ENCODE measurements at regions not wholly inside any gene's neighbourhood (a gene's known extent, or its start where the extent isn't known, plus 50 kb on each side); places are given as distances from the start of the nearest gene placed in this dataset.

GRCh38 chr11:131052367-131052766 is 136.1 kb upstream of the SNX19 start:
- Histone ChIP-seq H3K27ac (no peak overlapping the region), H3K9me3 (no peaks in the 10 kb centered on the region), H3K4me1 (no peaks in the 10 kb centered on the region), H3K4me3 (no peak overlapping the region), H3K27me3 (no peaks in the 10 kb centered on the region), H3K36me3 (no peaks in the 10 kb centered on the region)
- DNase-seq (no peak), ATAC-seq (no peak)
- TF ChIP-seq POLR2A (IDR thresholded peaks at IDR 0.05) = no peak
- TF ChIP-seq CTCF (IDR thresholded peaks at IDR 0.05) = no peak
- WGBS (ENCODE audit: insufficient coverage, low coverage, low lambda C conversion rate, missing lambda C conversion rate) = 55% methylated on average over 3 of the region's 3 CpGs
- intact Hi-C loops (cut with DNase I) = no loop called here

DNA sequence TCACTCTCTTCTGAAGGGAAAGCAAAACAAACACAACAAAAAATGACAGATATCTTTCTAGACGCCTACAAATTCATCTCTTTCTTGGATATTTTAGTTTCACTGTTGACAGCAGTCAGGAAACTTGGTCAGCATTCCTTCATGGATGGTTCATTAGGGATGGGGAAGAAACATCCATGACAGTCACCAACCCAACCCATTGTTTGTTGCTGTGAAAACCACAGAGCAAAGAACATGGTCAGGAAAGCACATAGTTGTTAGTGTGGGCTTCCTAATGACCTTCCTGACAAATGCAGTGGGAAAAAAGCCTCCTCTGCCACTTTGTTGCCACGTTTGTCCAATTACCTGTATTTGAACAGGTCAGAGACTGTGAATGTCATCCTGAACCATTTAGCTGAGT is 139.8 kb upstream of the SNX19 start:
- H3K27ac ChIP-seq = no peak overlapping the region
- DNase-seq (no peak), ATAC-seq (no peak)
- H3K4me1 ChIP-seq = no peaks in the 10 kb centered on the region
- WGBS (ENCODE audit: insufficient coverage, low coverage, low lambda C conversion rate, missing lambda C conversion rate) = 21% methylated on average over 2 of the region's 2 CpGs
- no peaks in the 10 kb centered on the region for H3K27me3 ChIP-seq
- no peak overlapping the region for H3K4me3 ChIP-seq
- H3K36me3 ChIP-seq = no peaks in the 10 kb centered on the region
- TF ChIP-seq CTCF (IDR thresholded peaks at IDR 0.05) = no peak
- TF ChIP-seq POLR2A (IDR thresholded peaks at IDR 0.05) = no peak
- no peaks in the 10 kb centered on the region for H3K9me3 ChIP-seq
- intact Hi-C loops (cut with DNase I) = no loop called here

- H3K9me3 ChIP-seq = no peaks in the 10 kb centered on the region
- H3K36me3 ChIP-seq = no peaks in the 10 kb centered on the region
- H3K27me3 ChIP-seq = no peaks in the 10 kb centered on the region
- H3K4me3 ChIP-seq = no peak overlapping the region
- ATAC-seq (no peak), DNase-seq (no peak)
- TF ChIP-seq POLR2A (IDR thresholded peaks at IDR 0.05) (no peak), CTCF (IDR thresholded peaks at IDR 0.05) (no peak)
- H3K4me1 ChIP-seq = no peaks in the 10 kb centered on the region
- WGBS (ENCODE audit: insufficient coverage, low coverage, low lambda C conversion rate, missing lambda C conversion rate) = 32% methylated on average over 5 of the region's 6 CpGs
- no peak overlapping the region for H3K27ac ChIP-seq
- intact Hi-C loops (cut with DNase I) = loop anchor here in 1 of 2 donors (10.0 kb wide), 1 partner anchor 611 kb away; no protein-coding TSS in a partner anchor
Observed at GRCh38 chr11:131063638-131064037, 147.4 kb upstream of the SNX19 start.

DNA sequence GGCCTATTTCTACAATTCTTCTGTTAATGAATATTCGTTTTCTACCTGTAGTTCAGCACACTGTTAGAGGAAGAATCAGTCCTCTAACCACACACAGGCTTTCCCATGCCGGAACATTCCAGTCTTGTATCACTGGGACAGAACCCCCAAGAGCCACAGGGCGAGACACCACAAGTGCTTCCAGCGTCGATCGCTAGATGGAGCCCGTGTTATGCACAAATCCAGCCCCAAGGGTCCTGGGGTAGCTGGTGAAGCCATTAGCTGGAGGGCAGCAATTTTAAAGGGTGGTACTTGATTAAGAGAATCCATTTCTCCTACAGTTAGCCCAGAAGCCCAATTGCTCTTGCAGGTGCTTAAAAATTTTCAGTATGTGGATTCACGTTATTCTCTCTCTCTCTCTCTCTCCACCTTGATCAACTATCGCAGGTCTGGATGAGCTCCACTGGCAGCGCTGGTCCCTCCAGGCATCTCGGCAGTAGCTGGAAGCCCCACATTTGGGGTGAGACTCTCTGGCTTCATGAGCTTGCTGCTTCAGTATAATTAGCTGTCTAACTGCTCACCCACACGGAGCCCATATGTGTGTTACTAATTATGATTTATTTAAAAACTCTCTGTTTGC is 148.2 kb upstream of the SNX19 start:
- WGBS (ENCODE audit: insufficient coverage, low coverage, low lambda C conversion rate, missing lambda C conversion rate) = 13% methylated on average over 12 of the region's 12 CpGs
- TF ChIP-seq CTCF (IDR thresholded peaks at IDR 0.05) (peak; percentile 40 to 81 (median 64)), POLR2A (IDR thresholded peaks at IDR 0.05) (no peak)
- H3K36me3 ChIP-seq = no peaks in the 10 kb centered on the region
- no peaks in the 10 kb centered on the region for H3K9me3 ChIP-seq
- DNase-seq (peak in 2 of 3 donors; percentile 42 to 49), ATAC-seq (peak; percentile 57 to 69 (median 59))
- no peak overlapping the region for H3K4me3 ChIP-seq
- H3K27ac ChIP-seq = no peak overlapping the region
- H3K4me1 ChIP-seq = no peaks in the 10 kb centered on the region
- intact Hi-C loops (cut with DNase I) = loop anchor here in 1 of 2 donors (10.0 kb wide), 1 partner anchor 610 kb away; no protein-coding TSS in a partner anchor
- no peaks in the 10 kb centered on the region for H3K27me3 ChIP-seq

Measured in right lobe of liver (tissue), 6 donors.